SK-N-DZ (cell line): ENCODE measurements at regions not wholly inside any gene's neighbourhood (a gene's known extent, or its start where the extent isn't known, plus 50 kb on each side); places are given as distances from the start of the nearest gene placed in this dataset.

Source experiments
- DNase-seq: peaks from one replicate; pipeline ENCODE4 v3.0.0-alpha.2; 2015; ENCODE audit warnings: low spot score

- no peak for DNase-seq
Measured at GRCh38 chr9:2923766-2924379, 80.0 kb upstream of the PUM3 start.

GRCh38 chr9:2919347-2919746 lies 75.5 kb upstream of the PUM3 start:
- no peak for DNase-seq

- no peak for DNase-seq
Measured at GRCh38 chr9:2916382-2916985, 72.6 kb upstream of the PUM3 start.

- DNase-seq, result no peak
Measured at GRCh38 chr9:2913026-2913425, 69.1 kb upstream of the PUM3 start.

- DNase-seq, result no peak
Measured at GRCh38 chr9:2907411-2907810, 63.5 kb upstream of the PUM3 start.

- DNase-seq, result no peak
Measured at GRCh38 chr9:2904242-2904930, 60.5 kb upstream of the PUM3 start.
